Brain microvascular endothelial cell (primary cell): ENCODE measurements at regions not wholly inside any gene's neighbourhood (a gene's known extent, or its start where the extent isn't known, plus 50 kb on each side); places are given as distances from the start of the nearest gene placed in this dataset.

Source experiments
- DNase-seq: peaks from one replicate; pipeline ENCODE4 v3.0.0-alpha.2; 2020
- H3K27ac ChIP-seq: fragments of 250-450 bp; sonication (Bioruptor Pico); 2 replicates; pipeline ENCODE4 v1.5.1; 2020; ENCODE audit warnings: mild to moderate bottlenecking, moderate library complexity
- H3K27me3 ChIP-seq: fragments of 250-450 bp; sonication (Bioruptor Pico); replicated peaks from 2 replicates; pipeline ENCODE4 v1.5.1; 2020; ENCODE audit warnings: mild to moderate bottlenecking
- H3K36me3 ChIP-seq: fragments of 250-450 bp; sonication (Bioruptor Pico); replicated peaks from 2 replicates; pipeline ENCODE4 v1.5.1; 2020; ENCODE audit warnings: mild to moderate bottlenecking
- H3K4me3 ChIP-seq: 2 replicates; pipeline ENCODE4 v1.5.1; 2011; ENCODE audit warnings: low read depth, mild to moderate bottlenecking, control low read depth, low read length, moderate library complexity
- in situ Hi-C: cut with HindIII; loops from 2 replicates; pipeline ENCODE4 v1.10.0; 2017; ENCODE audit warnings: low sequenced_read_pairs, low pct_ligation_motif_present
- TF ChIP-seq, protein P1 (sequence below): IDR thresholded peaks from 2 replicates; pipeline ENCODE4 v1.5.1; 2011; ENCODE audit warnings: low read depth, mild to moderate bottlenecking, moderate library complexity, low read length, control low read depth, inconsistent platforms; ENCODE audit errors: missing control alignments

DNA sequence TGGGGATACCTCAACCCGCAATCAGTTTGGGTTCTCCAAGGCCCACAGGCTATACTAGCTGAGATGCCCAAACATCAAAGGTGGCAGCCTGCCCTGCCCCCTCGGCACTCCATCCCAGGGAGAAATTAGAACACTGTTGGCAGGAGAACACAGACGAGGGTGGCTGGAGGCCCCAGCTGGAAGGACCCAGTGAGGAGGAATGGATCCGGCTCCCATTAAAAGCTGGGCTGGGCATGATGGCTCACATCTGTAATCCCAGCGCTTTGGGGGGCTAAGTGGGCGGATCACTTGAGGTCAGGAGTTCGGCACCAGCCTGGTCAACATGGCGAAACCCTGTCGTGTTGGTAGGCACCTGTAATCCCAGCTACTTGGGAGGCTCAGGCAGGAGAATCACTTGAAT is 199.9 kb upstream of the GNAI1 start:
- TF ChIP-seq, protein P1, sequence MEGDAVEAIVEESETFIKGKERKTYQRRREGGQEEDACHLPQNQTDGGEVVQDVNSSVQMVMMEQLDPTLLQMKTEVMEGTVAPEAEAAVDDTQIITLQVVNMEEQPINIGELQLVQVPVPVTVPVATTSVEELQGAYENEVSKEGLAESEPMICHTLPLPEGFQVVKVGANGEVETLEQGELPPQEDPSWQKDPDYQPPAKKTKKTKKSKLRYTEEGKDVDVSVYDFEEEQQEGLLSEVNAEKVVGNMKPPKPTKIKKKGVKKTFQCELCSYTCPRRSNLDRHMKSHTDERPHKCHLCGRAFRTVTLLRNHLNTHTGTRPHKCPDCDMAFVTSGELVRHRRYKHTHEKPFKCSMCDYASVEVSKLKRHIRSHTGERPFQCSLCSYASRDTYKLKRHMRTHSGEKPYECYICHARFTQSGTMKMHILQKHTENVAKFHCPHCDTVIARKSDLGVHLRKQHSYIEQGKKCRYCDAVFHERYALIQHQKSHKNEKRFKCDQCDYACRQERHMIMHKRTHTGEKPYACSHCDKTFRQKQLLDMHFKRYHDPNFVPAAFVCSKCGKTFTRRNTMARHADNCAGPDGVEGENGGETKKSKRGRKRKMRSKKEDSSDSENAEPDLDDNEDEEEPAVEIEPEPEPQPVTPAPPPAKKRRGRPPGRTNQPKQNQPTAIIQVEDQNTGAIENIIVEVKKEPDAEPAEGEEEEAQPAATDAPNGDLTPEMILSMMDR = no peak
- no peaks in the 10 kb centered on the region for H3K36me3 ChIP-seq
- no peak overlapping the region for H3K4me3 ChIP-seq
- H3K27ac ChIP-seq = no peak overlapping the region
- in situ Hi-C loops = no loop called here
- DNase-seq = no peak
- H3K27me3 ChIP-seq = no peaks in the 10 kb centered on the region

DNA sequence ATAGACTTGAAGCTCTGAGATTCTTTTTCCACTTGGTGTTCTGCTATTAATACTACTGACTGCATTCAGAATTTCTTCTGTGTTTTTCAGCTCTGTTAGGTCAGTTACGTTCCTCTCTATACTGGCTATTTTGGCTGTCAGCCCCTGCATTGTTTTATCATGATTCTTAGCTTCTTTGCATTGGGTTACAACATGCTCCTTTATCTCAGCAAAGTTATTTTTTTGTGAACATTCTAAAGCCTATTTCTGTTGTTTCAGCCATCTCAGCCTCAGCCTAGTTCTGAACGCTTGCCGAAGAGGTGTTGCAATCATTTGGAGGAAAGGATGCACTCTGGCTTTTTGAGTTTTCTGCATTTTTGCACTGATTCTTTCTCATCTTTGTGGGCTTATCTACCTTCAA is 201.5 kb upstream of the GNAI1 start:
- Histone ChIP-seq H3K36me3 (no peaks in the 10 kb centered on the region), H3K27me3 (no peaks in the 10 kb centered on the region), H3K27ac (peak overlapping the region; percentile 43), H3K4me3 (no peak overlapping the region)
- TF ChIP-seq, protein P1 = no peak
- DNase-seq = peak; percentile 81
- in situ Hi-C loops = no loop called here

DNA sequence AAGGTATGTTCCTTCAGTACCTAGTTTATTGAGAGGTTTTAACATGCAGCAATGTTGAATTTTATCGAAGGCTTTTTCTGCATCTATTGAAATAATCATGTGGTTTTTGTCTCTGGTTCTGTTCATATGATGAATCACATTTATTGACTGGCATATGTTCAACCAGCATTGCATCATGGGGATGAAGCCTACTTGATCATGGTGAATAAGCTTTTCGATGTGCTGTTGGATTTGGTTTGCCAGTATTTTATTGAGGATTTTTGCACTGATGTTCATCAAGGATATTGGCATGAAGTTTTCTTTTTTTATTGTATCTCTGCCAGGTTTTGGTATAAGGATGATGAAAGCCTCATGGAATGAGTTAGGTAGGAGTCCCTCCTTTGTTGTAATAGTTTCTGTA is 204.0 kb upstream of the GNAI1 start:
- Histone ChIP-seq H3K27me3 (no peaks in the 10 kb centered on the region), H3K27ac (no peak overlapping the region), H3K36me3 (no peaks in the 10 kb centered on the region), H3K4me3 (no peak overlapping the region)
- in situ Hi-C loops = no loop called here
- DNase-seq = peak; percentile 8
- TF ChIP-seq, protein P1 = no peak

DNA sequence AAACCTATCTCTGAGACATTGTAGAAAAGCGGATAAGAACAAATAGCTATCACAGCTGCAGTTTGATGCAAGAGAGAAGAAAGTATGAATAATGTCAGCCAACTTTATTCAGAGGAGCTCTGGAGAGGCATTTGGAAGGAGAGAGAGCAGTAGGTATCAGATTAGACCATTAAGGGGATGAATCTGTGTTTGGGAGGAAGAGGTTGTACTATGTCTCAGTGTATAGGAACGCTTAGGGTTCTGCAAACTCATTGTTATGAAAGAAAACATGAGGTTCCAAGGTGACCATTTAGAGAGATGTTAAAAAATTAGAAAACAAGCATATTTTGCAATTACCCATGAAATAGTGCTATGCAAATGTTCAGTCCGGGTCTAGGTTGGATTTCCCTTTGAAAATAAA is 207.5 kb upstream of the GNAI1 start:
- Histone ChIP-seq H3K4me3 (no peak overlapping the region), H3K36me3 (no peaks in the 10 kb centered on the region), H3K27me3 (no peaks in the 10 kb centered on the region), H3K27ac (peak overlapping the region; percentile 56)
- TF ChIP-seq, protein P1 = no peak
- in situ Hi-C loops = no loop called here
- peak; percentile 41 for DNase-seq

DNA sequence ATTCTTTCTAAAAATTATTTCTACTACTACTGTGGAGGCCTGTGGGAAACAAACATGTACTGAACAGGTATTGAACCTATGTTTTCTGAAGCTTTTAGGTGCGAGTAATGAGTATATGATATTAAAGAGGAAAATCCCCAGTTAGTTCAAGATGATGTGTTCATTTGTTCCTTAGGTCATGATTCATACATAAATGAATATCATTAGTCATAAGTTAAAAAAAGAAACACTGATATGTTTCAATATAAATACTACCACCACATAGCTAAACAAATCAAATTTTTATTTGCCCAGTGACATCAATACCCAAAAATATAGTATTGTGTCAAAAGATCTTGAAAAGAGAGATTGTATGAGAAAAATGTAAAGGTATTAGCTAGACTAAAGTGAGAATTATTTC is 210.7 kb upstream of the GNAI1 start:
- no peak overlapping the region for H3K27ac ChIP-seq
- in situ Hi-C loops = no loop called here
- H3K4me3 ChIP-seq = no peak overlapping the region
- TF ChIP-seq, protein P1 = no peak
- no peaks in the 10 kb centered on the region for H3K27me3 ChIP-seq
- no peaks in the 10 kb centered on the region for H3K36me3 ChIP-seq
- DNase-seq = no peak

DNA sequence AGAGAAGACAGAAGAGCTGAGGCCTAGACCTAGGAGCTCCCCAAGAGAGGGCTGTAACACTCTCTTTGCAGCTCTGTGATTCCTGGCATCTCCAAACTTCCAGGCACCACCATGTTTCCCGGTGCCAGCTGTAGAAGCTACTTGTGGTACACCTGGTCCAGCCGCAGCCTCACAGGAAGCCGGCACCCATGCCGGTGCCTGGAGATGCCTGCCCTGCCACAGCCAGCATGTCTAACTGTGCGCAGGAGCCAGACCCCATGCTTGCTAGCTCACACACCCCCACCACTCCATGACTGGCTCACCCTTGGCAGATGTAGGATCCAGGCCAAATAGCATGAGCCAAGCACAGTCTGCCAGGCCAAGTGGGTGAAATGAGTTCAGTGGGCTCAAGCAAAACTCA is 211.7 kb upstream of the GNAI1 start:
- no peak overlapping the region for H3K27ac ChIP-seq
- TF ChIP-seq, protein P1 = no peak

More for the DNA sequence above, 211.7 kb upstream of the GNAI1 start:
- H3K27me3 ChIP-seq = no peaks in the 10 kb centered on the region
- no peaks in the 10 kb centered on the region for H3K36me3 ChIP-seq
- in situ Hi-C loops = no loop called here
- no peak overlapping the region for H3K4me3 ChIP-seq
- no peak for DNase-seq
